HG03045 (cell line): ENCODE measurements at regions not wholly inside any gene's neighbourhood (a gene's known extent, or its start where the extent isn't known, plus 50 kb on each side); places are given as distances from the start of the nearest gene placed in this dataset.

Experiments
- ATAC-seq: cut with Tn5 transposase; IDR thresholded peaks from one replicate; pipeline ENCODE4 v1.9.1; 2021; ENCODE audit warnings: mild to moderate bottlenecking, moderate library complexity; ENCODE audit not compliant: unreplicated experiment

DNA sequence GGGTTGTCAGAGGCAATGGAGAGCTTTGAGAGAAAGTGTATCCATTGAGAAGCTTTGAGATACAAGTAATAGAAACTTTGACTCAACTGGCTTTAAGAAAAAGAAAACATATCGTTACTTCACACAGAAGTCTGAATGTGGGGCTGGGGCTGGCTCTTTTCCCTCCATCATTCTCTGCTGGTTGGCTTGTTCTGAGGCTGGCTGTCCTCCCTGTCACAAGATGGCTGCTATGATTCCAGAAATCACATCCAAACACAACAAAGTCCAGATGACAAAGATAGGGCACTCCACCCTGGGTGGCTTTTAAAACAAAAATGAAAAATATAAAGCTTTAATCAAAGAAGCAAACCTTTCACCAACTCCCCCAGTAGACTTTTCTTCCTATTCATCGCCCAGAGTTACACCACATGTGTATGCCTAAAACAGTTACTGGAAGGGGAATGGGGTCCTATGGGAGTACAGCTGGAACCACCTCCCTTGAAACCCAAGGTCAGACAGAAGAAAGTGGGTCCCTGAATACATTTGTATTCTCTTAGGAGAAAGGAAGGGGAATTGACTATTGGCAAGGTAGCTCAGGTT is 284.3 kb downstream of the GAS1 start:
- no peak for ATAC-seq

DNA sequence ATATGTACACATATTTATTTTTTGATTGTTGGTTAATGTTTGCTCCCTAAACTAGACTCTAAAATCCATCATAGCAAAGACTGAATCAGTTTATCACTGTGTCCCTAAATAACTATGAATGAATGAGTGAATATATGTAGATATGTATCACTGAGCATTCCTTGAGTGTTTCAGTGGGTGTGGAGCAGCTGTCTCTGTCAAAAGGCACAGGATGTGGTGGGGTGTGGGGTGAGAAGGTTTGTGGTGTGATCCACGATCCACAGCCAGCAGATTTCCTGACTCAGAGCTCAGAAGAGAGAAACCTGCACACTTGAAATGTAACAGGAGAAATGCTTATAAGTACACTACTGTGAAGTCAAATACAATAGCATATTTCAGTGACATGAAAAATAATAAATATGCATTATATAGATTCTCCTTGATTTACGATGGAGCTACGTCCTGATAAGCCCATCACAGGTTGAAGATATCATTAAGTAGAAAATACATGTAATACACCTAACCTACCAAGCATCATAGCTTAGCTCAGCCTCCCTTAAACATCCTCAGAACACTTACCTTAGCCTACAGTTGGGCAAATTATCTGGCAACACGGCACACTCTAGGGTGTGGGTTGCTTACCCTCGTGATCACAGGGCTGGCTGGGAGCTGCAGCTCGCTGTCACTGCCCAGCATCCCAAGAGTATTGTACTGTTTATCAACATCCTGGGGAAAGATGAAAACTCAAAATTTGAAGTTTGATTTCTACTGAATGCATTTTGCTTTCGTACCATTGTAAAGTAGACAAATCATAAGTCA is 287.0 kb downstream of the GAS1 start:
- no peak for ATAC-seq

DNA sequence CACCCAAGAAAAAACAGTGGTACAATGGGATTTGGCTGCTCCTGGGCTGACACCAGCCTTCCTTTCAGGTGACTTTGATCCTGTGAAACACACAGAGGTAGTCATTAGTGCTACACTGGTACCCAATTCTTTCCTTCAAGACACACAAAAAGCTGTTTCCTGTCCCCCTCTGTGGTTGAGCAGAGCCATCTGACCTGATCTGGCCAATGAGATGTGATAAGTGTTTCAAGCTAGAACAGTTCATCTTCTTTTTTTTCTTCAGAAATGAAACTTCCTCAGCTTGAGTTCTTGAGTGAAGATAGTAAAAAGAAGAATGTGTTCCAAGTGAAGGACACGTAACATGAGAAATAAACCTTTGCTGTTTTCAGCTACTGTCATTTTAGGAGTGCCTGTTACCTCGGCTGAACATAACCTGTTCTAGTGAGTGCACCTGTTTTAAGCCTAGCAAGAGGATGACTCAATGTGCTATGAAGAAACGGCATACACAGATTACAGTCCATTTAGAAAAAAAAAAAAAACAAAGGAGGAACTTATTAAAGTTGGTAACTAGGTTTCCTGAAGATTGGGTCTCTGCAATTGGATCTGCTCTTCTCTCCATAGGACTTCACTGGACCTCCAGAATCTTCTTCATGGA is 287.8 kb downstream of the GAS1 start:
- ATAC-seq = no peak

- ATAC-seq = no peak
Observed at GRCh38 chr9:86655147-86655546, 292.2 kb downstream of the GAS1 start.

- ATAC-seq = no peak
Observed at GRCh38 chr9:86653466-86653865, 293.8 kb downstream of the GAS1 start.

GRCh38 chr9:86652736-86653135 is 294.6 kb downstream of the GAS1 start:
- ATAC-seq = no peak

GRCh38 chr9:86649913-86650312 is 295.7 kb upstream of the TUT7 start:
- no peak for ATAC-seq

GRCh38 chr9:86648828-86649170 is 294.6 kb upstream of the TUT7 start:
- ATAC-seq = no peak

- ATAC-seq = no peak
Observed at GRCh38 chr9:86648156-86648827, 294.1 kb upstream of the TUT7 start.

- no peak for ATAC-seq
Observed at GRCh38 chr9:86645303-86645702, 291.1 kb upstream of the TUT7 start.

- ATAC-seq = no peak
Observed at GRCh38 chr9:86644675-86645034, 290.4 kb upstream of the TUT7 start.

GRCh38 chr9:86643946-86644674 is 289.9 kb upstream of the TUT7 start:
- ATAC-seq = no peak

- no peak for ATAC-seq
Observed at GRCh38 chr9:86642721-86643120, 288.5 kb upstream of the TUT7 start.

GRCh38 chr9:86641970-86642369 is 287.8 kb upstream of the TUT7 start:
- no peak for ATAC-seq

- ATAC-seq = no peak
Observed at GRCh38 chr9:86639899-86640379, 285.7 kb upstream of the TUT7 start.

GRCh38 chr9:86639287-86639686 is 285.1 kb upstream of the TUT7 start:
- no peak for ATAC-seq

DNA sequence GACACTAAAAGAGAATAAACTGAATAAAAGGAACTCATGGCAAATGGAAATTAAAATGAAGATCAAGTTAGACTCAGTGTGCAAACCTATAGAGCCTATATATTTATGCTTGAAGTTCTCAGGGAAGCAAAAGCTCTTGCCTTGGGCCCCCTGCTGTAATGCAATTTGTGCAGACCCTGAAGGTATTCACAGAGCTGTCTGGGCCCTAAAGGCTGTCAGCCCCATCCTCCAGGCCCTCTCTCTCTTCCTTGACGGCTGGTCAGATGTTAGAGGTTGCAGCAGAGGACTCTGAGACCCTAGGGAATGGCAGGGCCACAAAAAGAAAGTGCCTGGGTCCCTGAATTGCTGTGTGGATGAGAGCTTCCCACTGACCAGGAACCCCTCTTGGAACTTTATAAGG is 283.9 kb upstream of the TUT7 start:
- no peak for ATAC-seq

DNA sequence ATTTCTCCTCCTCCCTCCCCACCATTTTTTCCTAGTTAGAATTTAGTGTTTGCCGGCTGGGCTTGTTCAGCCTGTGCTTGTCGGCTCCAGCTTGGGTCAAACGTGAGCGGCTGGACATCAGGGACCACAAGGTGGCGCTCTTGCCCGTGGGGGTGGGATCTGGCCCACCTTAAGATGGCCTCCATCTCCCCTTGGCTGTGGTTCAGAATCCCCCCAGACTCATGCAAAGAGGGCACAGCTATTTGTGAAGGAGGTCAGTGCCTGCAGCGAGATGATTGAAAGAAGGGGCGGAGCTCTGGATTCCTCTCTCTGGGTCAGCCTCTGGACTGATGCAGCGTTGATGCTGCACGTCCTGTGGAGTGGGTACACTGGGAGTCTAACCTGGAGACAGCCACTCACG is 283.3 kb upstream of the TUT7 start:
- no peak for ATAC-seq

DNA sequence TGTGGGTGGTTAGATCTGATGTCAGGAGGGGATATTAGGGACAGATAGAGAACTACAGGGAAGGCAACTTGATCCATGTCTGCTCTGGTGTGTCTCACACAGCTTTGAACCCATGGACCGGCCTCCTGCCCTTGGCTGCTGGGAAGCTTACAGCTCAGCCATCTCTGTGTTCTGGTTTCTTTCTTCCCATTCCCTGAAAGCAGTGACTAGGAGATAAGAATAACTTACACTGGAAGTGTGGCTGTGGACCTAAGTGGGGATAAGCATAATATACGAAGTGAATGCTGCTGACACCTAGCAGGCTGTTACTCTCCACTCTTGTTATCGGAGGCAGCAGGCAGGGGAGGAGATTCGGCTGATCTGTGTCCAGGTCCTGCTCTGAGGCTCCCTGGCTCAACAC is 282.3 kb upstream of the TUT7 start:
- ATAC-seq = no peak

DNA sequence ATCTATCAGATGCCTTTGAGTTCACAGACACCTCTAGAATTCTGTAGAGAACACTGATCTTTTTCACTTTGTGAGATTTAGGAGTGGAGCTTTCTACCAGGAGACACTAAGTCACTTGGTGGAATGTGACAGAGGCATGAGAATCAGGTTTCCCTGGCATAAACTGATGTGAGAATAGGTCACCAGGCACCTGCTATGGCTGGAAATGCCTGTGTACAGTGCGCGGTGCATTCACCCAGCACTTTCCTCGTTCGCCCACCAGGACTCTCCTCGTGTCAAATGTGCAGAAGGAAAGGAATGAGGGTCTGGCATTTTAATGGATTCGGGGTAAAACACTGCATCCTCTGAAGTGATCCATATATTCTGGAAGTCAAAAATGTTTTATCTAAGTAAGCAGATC is 281.8 kb upstream of the TUT7 start:
- ATAC-seq = no peak

GRCh38 chr9:86634501-86634900 is 280.3 kb upstream of the TUT7 start:
- no peak for ATAC-seq
